Heart right ventricle (tissue), 16 donors: ENCODE measurements at regions not wholly inside any gene's neighbourhood (a gene's known extent, or its start where the extent isn't known, plus 50 kb on each side); places are given as distances from the start of the nearest gene placed in this dataset.

Source experiments
- ATAC-seq, 8 donors: fragments of 200-7000 bp; cut with Tn5 transposase; one replicate each; pipeline ENCODE4 v1.9.1; 2020; ENCODE audit warnings: mild to moderate bottlenecking in 8 of 8, moderate library complexity in 8 of 8, moderate number of reproducible peaks in 1 of 8
- DNase-seq, 2 donors: peaks; one replicate each; pipeline ENCODE4 v3.0.0-alpha.2; 2020
- H3K27ac ChIP-seq, 10 donors: fragments of 200-600 bp; sonication (generic) in 2 of 10; one replicate each; pipeline versions ENCODE4 v1.5.0 to v1.8.0; 2020 to 2022; ENCODE audit warnings: mild to moderate bottlenecking in 3 of 10
- H3K27me3 ChIP-seq, 7 donors: fragments of 200-600 bp; one replicate each; pipeline ENCODE4 v1.8.0; 2021 to 2022; ENCODE audit warnings: mild to moderate bottlenecking in 2 of 7
- H3K36me3 ChIP-seq, 9 donors: fragments of 200-600 bp; sonication (generic) in 1 of 9; one replicate each; pipeline versions ENCODE4 v1.5.0 to v1.8.0; 2020 to 2022; ENCODE audit warnings: mild to moderate bottlenecking in 2 of 9
- H3K4me1 ChIP-seq, 9 donors: fragments of 200-600 bp; sonication (generic) in 1 of 9; one replicate each; pipeline versions ENCODE4 v1.5.0 to v1.8.0; 2020 to 2022; ENCODE audit warnings: mild to moderate bottlenecking in 4 of 9
- H3K4me3 ChIP-seq, 10 donors: fragments of 200-600 bp; sonication (generic) in 2 of 10; one replicate each; pipeline versions ENCODE4 v1.5.0 to v1.8.0; 2020 to 2022; ENCODE audit warnings: mild to moderate bottlenecking in 7 of 10, moderate library complexity in 2 of 10
- H3K9me3 ChIP-seq, 11 donors: fragments of 200-600 bp in 10 of 11; sonication (generic) in 2 of 11; one replicate each; pipeline versions ENCODE4 v1.5.0 to v1.8.0; 2013 to 2022; ENCODE audit warnings: mild to moderate bottlenecking in 2 of 11, control low read depth in 1 of 11, moderate library complexity in 1 of 11
- WGBS, 2 donors: extraction: QIAGEN DNeasy Blood & Tissue Kit; methylation state at CpG; one replicate each; pipeline ENCODE4 v1.1.7; 2013; ENCODE audit warnings: inconsistent platforms in 1 of 2; 5-methylcytosine and 5-hydroxymethylcytosine counted together
- intact Hi-C, 10 donors: fragments of 100-400 bp; cut with DNase I; formaldehyde crosslinking; loops; one replicate each; pipeline versions ENCODE4 v1.11.1 to v1.14.2; 2022
- TF ChIP-seq, protein P1 (sequence below), 9 donors: fragments of 200-600 bp; sonication (generic) in 2 of 9; IDR thresholded peaks; one replicate each; pipeline versions ENCODE4 v1.5.0 to v1.8.0; 2021 to 2022; ENCODE audit warnings: antibody characterized with exemption in 9 of 9, mild to moderate bottlenecking in 5 of 9, moderate library complexity in 1 of 9
- donor health status: Arrhythmogenic right ventricular cardiomyopathy.
- donor health status: ischemic (EF 13 %, LVEDD 7.1; RV severe dilation, severe dysfunction).
- donor health status: healthy with polysubstance abuse.
- donor health status: DM: no; HTN: yes; CAD: no.
- donor health status: DM: no; HTN: no; CAD: no.
- donor health status: ischemic (EF 25% LVEDD 6.9; RV normal size, moderate dysfunction).
- donor health status: ischemic (EF 25% LVEDD 5.7; RV mildly dilated, moderate dysfunction).
- donor health status: healthy.
- donor health status: DM: yes; HTN: yes; CAD: no.
- donor health status: Ischemic cardiomyopathy.
- donor health status: ischemic (EF 35%, LVEDD 5.7; RV mildly dilated, moderate dysfunction).
- donor health status: nonischemic (EF 11% LVEDD 7.7; RV severe dilation, severe dysfunction).
- donor health status: DM: yes; HTN: yes; CAD: no.
- donor health status: PGD.
- donor health status: ischemic (EF 29% LVEDD 5.4; RV normal size, mild dysfunction).
- donor health status: nonischemic (EF 23%, LVEDD 6.1; RV moderate dilation, normal function).

DNA sequence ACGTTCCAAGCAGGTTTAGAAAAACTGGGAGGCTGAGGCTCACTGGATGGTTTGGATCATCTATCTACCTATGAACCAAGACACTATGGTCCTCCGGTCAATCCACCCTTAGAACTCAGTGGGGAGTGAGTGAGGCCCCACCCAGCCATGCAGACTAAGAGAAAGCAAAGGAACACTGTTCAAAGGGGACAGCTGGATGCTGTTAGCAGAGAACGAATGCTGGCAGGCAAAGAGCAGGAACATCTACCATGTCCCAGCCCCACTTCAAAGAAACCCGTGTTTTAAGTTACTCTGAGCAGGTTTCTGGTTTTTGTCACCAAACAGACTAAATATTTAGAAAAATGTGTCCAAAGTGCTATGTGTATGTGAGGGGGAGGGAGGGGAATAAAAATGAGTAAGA lies 183.4 kb upstream of the XYLT1 start:
- WGBS, 2 donors = 60 to 64% methylated on average over 4 of the region's 4 CpGs
- peaks cover 0 to 44% (median 23%) of the 10 kb centered on the region in 7 donors for H3K27me3 ChIP-seq
- no peak for ATAC-seq
- intact Hi-C loops = no loop called here
- TF ChIP-seq, protein P1, sequence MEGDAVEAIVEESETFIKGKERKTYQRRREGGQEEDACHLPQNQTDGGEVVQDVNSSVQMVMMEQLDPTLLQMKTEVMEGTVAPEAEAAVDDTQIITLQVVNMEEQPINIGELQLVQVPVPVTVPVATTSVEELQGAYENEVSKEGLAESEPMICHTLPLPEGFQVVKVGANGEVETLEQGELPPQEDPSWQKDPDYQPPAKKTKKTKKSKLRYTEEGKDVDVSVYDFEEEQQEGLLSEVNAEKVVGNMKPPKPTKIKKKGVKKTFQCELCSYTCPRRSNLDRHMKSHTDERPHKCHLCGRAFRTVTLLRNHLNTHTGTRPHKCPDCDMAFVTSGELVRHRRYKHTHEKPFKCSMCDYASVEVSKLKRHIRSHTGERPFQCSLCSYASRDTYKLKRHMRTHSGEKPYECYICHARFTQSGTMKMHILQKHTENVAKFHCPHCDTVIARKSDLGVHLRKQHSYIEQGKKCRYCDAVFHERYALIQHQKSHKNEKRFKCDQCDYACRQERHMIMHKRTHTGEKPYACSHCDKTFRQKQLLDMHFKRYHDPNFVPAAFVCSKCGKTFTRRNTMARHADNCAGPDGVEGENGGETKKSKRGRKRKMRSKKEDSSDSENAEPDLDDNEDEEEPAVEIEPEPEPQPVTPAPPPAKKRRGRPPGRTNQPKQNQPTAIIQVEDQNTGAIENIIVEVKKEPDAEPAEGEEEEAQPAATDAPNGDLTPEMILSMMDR (IDR thresholded peaks at IDR 0.05) = no peak
- H3K4me3 ChIP-seq = no peak overlapping the region
- DNase-seq = no peak
- no peaks in the 10 kb centered on the region for H3K36me3 ChIP-seq
- no peaks in the 10 kb centered on the region for H3K4me1 ChIP-seq
- H3K27ac ChIP-seq = no peak overlapping the region
- no peaks in the 10 kb centered on the region for H3K9me3 ChIP-seq

DNA sequence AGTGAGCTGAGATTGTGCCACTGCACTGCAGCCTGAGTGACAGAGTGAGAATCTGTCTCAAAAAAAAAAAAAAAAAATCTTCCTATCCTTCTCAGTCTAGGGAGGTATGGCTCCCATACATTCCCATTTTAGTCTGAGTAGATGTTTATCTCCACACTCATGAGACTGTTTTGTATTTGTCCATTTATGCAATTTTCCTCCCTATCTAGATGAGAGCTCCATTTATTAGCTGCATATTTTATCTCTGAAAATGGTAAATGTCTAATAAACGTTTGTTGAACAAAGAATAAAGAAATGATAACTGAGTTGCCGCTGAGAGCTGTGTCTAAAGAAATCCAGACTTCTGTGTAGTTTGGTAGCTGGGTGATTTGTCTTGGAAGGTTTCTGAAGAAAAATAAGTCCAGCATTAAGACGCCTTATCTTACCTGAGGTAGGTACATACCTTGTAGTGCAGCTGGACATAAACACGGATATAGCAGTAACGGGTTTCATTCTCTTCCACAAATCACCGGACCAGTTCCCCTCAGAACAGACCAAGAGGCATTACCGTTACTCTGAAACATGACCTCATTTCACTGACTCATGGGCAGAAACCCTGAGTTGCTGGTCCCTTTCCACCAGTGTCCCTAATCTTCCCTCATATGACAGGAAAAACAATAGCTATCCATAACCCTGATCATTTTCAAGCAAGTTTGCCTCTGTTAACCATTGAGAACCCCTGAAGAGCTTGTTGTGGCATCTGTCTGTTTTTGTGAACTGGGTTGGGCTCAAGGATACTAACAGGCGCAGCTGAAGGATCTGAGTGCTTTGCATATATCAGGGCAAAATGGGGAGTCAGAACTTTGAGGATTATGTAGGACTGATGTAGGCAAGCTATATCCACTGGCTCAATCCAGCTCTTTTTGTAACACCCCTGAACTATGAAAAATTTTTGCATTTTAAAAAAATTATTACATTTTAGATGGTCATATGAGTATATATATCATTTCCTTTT lies 177.4 kb upstream of the XYLT1 start:
- Histone ChIP-seq H3K4me3 (no peak overlapping the region), H3K27ac (no peak overlapping the region), H3K27me3 (peaks cover 0 to 34% (median 9%) of the 10 kb centered on the region in 7 donors), H3K36me3 (no peaks in the 10 kb centered on the region), H3K9me3 (peaks cover 0 to 19% (median 6%) of the 10 kb centered on the region in 11 donors), H3K4me1 (no peaks in the 10 kb centered on the region)
- ATAC-seq (no peak), DNase-seq (no peak)
- intact Hi-C loops = loop anchor here in 1 of 10 donors (10.0 kb wide), 1 partner anchor 63 kb away; no protein-coding TSS in a partner anchor
- TF ChIP-seq, protein P1 (IDR thresholded peaks at IDR 0.05) = no peak
- 80 to 81% methylated on average over 8 of the region's 8 CpGs for WGBS, 2 donors

DNA sequence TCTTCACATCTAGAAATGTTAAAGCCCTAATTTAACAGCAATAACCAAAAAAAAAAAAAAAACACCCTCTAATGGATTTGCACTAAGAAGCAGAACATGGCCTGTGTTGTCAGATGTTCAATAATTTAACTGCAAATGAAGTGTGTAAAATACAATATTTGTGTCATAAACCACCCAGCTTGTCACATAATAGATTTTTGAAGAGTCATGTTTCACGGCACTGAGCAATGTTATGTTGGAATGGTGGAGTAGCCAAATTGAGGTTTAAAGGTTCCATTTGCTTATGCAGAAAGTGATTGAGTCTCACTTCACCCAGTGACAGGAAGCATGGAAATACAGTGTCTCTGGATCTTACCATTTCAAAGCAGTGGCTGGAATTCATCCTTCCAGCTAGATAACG lies 173.2 kb upstream of the XYLT1 start:
- ATAC-seq = no peak
- intact Hi-C loops = loop anchor here in 1 of 10 donors (10.0 kb wide), 1 partner anchor 59 kb away; no protein-coding TSS in a partner anchor
- no peak for DNase-seq
- Histone ChIP-seq H3K4me3 (no peak overlapping the region), H3K27me3 (peaks cover 0 to 7% (median 0%) of the 10 kb centered on the region in 7 donors), H3K27ac (no peak overlapping the region), H3K9me3 (peaks cover 0 to 19% (median 6%) of the 10 kb centered on the region in 11 donors), H3K36me3 (no peaks in the 10 kb centered on the region), H3K4me1 (no peaks in the 10 kb centered on the region)
- TF ChIP-seq, protein P1 (IDR thresholded peaks at IDR 0.05) = no peak
- WGBS, 2 donors = 56 to 89% methylated on average over 2 of the region's 2 CpGs

DNA sequence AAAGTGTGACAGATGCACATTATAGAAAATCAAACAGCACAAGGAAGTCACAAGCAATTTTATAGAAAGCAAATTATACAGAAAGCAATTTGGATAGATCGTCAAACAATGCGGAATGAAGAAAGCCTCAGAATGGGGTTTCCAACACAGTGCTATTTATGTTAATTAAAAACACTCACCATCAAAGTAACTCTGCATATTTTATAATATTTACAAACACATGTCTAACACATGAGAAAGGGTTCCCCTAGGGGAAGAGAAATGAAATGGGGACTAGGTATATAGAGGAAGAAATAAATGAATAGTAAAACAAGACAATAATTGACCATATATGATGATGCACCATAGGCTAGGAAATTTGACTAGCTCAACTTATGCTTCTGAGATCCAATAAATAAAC lies 171.2 kb upstream of the XYLT1 start:
- Histone ChIP-seq H3K9me3 (peaks cover 0 to 19% (median 6%) of the 10 kb centered on the region in 11 donors), H3K4me3 (no peak overlapping the region), H3K4me1 (no peaks in the 10 kb centered on the region), H3K36me3 (no peaks in the 10 kb centered on the region), H3K27ac (no peak overlapping the region), H3K27me3 (peaks cover 0 to 7% (median 0%) of the 10 kb centered on the region in 7 donors)
- DNase-seq = no peak
- intact Hi-C loops = loop anchor here in 1 of 10 donors (10.0 kb wide), 1 partner anchor 57 kb away; no protein-coding TSS in a partner anchor
- 92 to 95% methylated on average over 2 of the region's 2 CpGs for WGBS, 2 donors
- ATAC-seq = no peak
- TF ChIP-seq, protein P1 (IDR thresholded peaks at IDR 0.05) = no peak
